ENCODE measurements at regions not wholly inside any gene's neighbourhood (a gene's known extent, or its start where the extent isn't known, plus 50 kb on each side); places are given as distances from the start of the nearest gene placed in this dataset.

DNA sequence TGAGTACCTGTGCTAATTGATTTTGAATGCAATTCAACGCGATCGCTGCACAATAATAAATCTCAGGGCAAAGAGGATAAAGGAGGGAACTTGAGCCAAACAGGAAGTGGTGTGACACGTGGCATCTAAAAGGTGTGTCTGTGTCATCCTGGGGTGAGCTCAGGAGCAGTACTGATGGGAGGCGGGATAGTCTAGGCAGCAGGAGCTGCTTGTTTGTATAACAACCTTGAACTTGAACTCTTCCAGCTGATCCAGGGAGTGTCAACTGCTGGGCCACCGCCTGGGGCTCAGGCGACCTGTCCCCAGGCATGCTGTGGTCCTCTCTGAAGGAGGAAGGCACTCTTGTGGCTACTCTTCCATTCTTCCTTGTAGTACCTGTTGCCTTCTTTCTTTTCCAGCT lies 61.2 kb downstream of the BOD1L2 start:
- TF ChIP-seq POLR2AphosphoS5 (IDR thresholded peaks at IDR 0.05) (no peak), POLR2A (IDR thresholded peaks at IDR 0.05) (no peak)
- TF ChIP-seq, protein P1, sequence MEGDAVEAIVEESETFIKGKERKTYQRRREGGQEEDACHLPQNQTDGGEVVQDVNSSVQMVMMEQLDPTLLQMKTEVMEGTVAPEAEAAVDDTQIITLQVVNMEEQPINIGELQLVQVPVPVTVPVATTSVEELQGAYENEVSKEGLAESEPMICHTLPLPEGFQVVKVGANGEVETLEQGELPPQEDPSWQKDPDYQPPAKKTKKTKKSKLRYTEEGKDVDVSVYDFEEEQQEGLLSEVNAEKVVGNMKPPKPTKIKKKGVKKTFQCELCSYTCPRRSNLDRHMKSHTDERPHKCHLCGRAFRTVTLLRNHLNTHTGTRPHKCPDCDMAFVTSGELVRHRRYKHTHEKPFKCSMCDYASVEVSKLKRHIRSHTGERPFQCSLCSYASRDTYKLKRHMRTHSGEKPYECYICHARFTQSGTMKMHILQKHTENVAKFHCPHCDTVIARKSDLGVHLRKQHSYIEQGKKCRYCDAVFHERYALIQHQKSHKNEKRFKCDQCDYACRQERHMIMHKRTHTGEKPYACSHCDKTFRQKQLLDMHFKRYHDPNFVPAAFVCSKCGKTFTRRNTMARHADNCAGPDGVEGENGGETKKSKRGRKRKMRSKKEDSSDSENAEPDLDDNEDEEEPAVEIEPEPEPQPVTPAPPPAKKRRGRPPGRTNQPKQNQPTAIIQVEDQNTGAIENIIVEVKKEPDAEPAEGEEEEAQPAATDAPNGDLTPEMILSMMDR (IDR thresholded peaks at IDR 0.05): no peak
